ENCODE measurements at regions not wholly inside any gene's neighbourhood (a gene's known extent, or its start where the extent isn't known, plus 50 kb on each side); places are given as distances from the start of the nearest gene placed in this dataset.

GRCh38 chr5:98594098-98594497, 179.4 kb upstream of the RGMB start:
- no peak overlapping the region for H3K27ac Mint-ChIP-seq
- no peak overlapping the region for H3K4me3 Mint-ChIP-seq
- H3K9me3 Mint-ChIP-seq, result peaks cover 23% of the 10 kb centered on the region
- POLR2A ChIA-PET, result no interaction called here
- DNase-seq (ENCODE audit: low spot score) (no peak), ATAC-seq (no peak)
- no peaks in the 10 kb centered on the region for H3K27me3 Mint-ChIP-seq (ENCODE audit: low read depth)
- TF ChIP-seq ZNF423 (CRISPR knock-in tag; IDR thresholded peaks at IDR 0.05), result no peak
- TF ChIP-seq ZNF671 (CRISPR knock-in tag; IDR thresholded peaks at IDR 0.05), result no peak
- TF ChIP-seq, protein P1, sequence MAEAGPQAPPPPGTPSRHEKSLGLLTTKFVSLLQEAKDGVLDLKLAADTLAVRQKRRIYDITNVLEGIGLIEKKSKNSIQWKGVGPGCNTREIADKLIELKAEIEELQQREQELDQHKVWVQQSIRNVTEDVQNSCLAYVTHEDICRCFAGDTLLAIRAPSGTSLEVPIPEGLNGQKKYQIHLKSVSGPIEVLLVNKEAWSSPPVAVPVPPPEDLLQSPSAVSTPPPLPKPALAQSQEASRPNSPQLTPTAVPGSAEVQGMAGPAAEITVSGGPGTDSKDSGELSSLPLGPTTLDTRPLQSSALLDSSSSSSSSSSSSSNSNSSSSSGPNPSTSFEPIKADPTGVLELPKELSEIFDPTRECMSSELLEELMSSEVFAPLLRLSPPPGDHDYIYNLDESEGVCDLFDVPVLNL (CRISPR knock-in tag; IDR thresholded peaks at IDR 0.05; ENCODE audit: borderline replicate concordance, low read depth), result no peak
- TF ChIP-seq ZBTB43 (CRISPR knock-in tag; IDR thresholded peaks at IDR 0.05), result no peak
- TF ChIP-seq, protein P2, sequence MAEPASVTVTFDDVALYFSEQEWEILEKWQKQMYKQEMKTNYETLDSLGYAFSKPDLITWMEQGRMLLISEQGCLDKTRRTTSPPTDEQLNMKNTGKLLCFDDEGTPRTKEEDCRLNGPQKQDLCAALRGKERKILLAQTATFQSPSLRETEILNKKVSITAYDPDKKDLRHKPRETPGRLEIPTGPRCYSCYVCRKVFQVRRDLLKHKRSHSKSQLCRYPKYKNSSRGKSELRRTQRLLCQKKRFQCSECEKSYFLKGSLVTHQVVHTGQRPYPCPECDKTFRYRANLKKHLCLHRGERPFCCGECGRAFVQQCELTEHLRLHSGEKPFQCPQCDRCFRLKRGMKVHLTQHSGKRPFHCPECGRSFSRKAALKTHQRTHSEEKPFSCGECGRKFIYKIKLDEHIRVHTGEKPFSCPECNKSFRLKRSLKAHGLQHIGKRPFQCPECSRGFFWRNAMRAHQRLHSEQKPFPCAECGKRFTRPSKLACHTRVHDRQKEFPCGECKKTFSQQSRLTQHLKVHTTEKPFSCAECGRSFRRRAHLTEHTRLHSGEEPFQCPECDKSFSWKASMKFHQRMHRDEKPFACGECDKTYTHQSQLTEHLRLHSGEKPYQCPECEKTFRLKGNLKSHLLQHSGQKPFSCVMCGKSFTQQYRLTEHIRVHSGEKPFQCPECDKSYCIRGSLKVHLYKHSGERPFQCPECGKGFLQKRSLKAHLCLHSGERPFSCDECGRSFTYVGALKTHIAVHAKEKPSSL (CRISPR knock-in tag; conservative IDR thresholded peaks at IDR 0.05), result no peak
- no peak for TF ChIP-seq MLX (CRISPR knock-in tag; IDR thresholded peaks at IDR 0.05)
- TF ChIP-seq ZNF138 (CRISPR knock-in tag; conservative IDR thresholded peaks at IDR 0.05), result no peak
- CTCF ChIA-PET, result no interaction called here
- H3K4me1 Mint-ChIP-seq, result no peaks in the 10 kb centered on the region
- peaks cover 11% of the 10 kb centered on the region for H3K36me3 Mint-ChIP-seq

DNA sequence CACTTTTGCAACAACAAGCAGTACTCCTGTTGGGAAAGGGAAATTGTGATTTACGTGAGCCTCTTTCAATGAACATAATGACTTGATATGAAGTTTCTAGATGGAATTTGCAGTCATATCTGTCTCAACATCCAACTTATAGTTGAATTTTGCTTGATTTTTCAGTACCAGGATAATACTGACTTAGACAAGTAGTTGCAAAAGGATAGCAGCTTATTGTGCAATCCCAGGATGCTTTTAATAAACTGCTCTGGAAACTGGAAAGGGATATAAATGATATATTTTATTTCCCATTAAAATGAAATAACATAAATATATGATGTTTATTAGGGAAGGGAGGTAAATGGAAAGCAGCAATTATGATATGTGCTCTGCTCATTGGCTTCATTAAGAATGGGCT, 174.4 kb upstream of the RGMB start:
- ATAC-seq (no peak), DNase-seq (ENCODE audit: low spot score) (no peak)
- POLR2A ChIA-PET, result no interaction called here
- Mint-ChIP-seq H3K27me3 (ENCODE audit: low read depth) (no peaks in the 10 kb centered on the region), H3K9me3 (peaks cover 53% of the 10 kb centered on the region), H3K4me3 (no peak overlapping the region), H3K27ac (no peak overlapping the region), H3K36me3 (peaks cover 30% of the 10 kb centered on the region), H3K4me1 (no peaks in the 10 kb centered on the region)
- CTCF ChIA-PET, result no interaction called here
- TF ChIP-seq USF1 (CRISPR knock-in tag; IDR thresholded peaks at IDR 0.05) (no peak), ZBTB21 (CRISPR knock-in tag; IDR thresholded peaks at IDR 0.05; ENCODE audit: borderline replicate concordance) (no peak), ZNF423 (CRISPR knock-in tag; IDR thresholded peaks at IDR 0.05) (no peak), EMX1 (CRISPR knock-in tag; IDR thresholded peaks at IDR 0.05) (no peak), FOXK1 (CRISPR knock-in tag; IDR thresholded peaks at IDR 0.05) (no peak), GRHL2 (CRISPR knock-in tag; IDR thresholded peaks at IDR 0.05; ENCODE audit: insufficient replicate concordance, severe bottlenecking) (no peak), CBFB (CRISPR knock-in tag; IDR thresholded peaks at IDR 0.05; ENCODE audit: low read depth) (no peak), ELF4 (CRISPR knock-in tag; IDR thresholded peaks at IDR 0.05; ENCODE audit: low read depth) (no peak), MXD4 (CRISPR knock-in tag; IDR thresholded peaks at IDR 0.05; ENCODE audit: borderline replicate concordance) (no peak), ZNF416 (CRISPR knock-in tag; IDR thresholded peaks at IDR 0.05) (no peak), ZNF232 (CRISPR knock-in tag; IDR thresholded peaks at IDR 0.05) (no peak), ZNF396 (CRISPR knock-in tag; IDR thresholded peaks at IDR 0.05; ENCODE audit: borderline replicate concordance) (no peak), NFATC4 (CRISPR knock-in tag; IDR thresholded peaks at IDR 0.05) (no peak)
- TF ChIP-seq, protein P3, sequence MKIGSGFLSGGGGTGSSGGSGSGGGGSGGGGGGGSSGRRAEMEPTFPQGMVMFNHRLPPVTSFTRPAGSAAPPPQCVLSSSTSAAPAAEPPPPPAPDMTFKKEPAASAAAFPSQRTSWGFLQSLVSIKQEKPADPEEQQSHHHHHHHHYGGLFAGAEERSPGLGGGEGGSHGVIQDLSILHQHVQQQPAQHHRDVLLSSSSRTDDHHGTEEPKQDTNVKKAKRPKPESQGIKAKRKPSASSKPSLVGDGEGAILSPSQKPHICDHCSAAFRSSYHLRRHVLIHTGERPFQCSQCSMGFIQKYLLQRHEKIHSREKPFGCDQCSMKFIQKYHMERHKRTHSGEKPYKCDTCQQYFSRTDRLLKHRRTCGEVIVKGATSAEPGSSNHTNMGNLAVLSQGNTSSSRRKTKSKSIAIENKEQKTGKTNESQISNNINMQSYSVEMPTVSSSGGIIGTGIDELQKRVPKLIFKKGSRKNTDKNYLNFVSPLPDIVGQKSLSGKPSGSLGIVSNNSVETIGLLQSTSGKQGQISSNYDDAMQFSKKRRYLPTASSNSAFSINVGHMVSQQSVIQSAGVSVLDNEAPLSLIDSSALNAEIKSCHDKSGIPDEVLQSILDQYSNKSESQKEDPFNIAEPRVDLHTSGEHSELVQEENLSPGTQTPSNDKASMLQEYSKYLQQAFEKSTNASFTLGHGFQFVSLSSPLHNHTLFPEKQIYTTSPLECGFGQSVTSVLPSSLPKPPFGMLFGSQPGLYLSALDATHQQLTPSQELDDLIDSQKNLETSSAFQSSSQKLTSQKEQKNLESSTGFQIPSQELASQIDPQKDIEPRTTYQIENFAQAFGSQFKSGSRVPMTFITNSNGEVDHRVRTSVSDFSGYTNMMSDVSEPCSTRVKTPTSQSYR (CRISPR knock-in tag; IDR thresholded peaks at IDR 0.05), result no peak
- TF ChIP-seq, protein P4, sequence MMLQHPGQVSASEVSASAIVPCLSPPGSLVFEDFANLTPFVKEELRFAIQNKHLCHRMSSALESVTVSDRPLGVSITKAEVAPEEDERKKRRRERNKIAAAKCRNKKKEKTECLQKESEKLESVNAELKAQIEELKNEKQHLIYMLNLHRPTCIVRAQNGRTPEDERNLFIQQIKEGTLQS (CRISPR knock-in tag; conservative IDR thresholded peaks at IDR 0.05), result no peak
- TF ChIP-seq, protein P5, sequence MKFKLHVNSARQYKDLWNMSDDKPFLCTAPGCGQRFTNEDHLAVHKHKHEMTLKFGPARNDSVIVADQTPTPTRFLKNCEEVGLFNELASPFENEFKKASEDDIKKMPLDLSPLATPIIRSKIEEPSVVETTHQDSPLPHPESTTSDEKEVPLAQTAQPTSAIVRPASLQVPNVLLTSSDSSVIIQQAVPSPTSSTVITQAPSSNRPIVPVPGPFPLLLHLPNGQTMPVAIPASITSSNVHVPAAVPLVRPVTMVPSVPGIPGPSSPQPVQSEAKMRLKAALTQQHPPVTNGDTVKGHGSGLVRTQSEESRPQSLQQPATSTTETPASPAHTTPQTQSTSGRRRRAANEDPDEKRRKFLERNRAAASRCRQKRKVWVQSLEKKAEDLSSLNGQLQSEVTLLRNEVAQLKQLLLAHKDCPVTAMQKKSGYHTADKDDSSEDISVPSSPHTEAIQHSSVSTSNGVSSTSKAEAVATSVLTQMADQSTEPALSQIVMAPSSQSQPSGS (CRISPR knock-in tag; IDR thresholded peaks at IDR 0.05; ENCODE audit: borderline replicate concordance, low read depth), result no peak

All from WTC11 (cell line).